ENCODE measurements at regions not wholly inside any gene's neighbourhood (a gene's known extent, or its start where the extent isn't known, plus 50 kb on each side); places are given as distances from the start of the nearest gene placed in this dataset.

DNA sequence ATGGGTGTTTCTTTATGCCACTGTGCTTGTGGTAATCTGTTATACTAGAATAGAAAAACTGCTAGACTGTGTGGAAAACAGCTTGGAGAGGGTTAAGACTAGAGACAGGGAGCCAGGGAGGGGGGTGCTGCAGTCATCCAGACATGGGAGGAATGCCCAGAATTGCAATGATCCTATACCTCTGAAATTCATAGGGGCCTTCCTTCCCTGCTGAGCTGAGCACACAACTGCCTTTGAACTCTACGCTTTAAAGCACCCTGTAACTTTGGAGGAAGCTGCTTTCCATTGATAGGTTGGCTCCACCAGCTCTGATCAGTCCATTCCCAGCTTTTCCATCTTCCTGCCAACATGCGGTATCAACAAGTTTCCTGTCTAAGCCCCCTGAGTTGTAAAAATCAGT, 155.9 kb upstream of the RASGEF1B start:
- intact Hi-C loops (cut with micrococcal nuclease) = no loop called here
- CTCF ChIA-PET = interaction anchor here (0.5 kb wide), 1 partner anchor 539 kb away, joined by 3 read pairs; no protein-coding TSS in a partner anchor
- POLR2A ChIA-PET = interaction anchor here (0.6 to 1.0 kb wide), 2 partner anchors 157 to 160 kb away, joined by 3 to 4 read pairs; no protein-coding TSS in a partner anchor
- H3K27me3 Mint-ChIP-seq (ENCODE audit: insufficient read depth, unreplicated experiment) = no peaks in the 10 kb centered on the region
- H3K36me3 Mint-ChIP-seq (ENCODE audit: insufficient read depth, unreplicated experiment) = no peaks in the 10 kb centered on the region
- TF ChIP-seq, protein P1, sequence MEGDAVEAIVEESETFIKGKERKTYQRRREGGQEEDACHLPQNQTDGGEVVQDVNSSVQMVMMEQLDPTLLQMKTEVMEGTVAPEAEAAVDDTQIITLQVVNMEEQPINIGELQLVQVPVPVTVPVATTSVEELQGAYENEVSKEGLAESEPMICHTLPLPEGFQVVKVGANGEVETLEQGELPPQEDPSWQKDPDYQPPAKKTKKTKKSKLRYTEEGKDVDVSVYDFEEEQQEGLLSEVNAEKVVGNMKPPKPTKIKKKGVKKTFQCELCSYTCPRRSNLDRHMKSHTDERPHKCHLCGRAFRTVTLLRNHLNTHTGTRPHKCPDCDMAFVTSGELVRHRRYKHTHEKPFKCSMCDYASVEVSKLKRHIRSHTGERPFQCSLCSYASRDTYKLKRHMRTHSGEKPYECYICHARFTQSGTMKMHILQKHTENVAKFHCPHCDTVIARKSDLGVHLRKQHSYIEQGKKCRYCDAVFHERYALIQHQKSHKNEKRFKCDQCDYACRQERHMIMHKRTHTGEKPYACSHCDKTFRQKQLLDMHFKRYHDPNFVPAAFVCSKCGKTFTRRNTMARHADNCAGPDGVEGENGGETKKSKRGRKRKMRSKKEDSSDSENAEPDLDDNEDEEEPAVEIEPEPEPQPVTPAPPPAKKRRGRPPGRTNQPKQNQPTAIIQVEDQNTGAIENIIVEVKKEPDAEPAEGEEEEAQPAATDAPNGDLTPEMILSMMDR (IDR thresholded peaks at IDR 0.05; ENCODE audit: unreplicated experiment) = no peak
- no peak for DNase-seq (ENCODE audit: unreplicated experiment)
- no peak overlapping the region for H3K4me3 Mint-ChIP-seq (ENCODE audit: unreplicated experiment)
- H3K9me3 Mint-ChIP-seq (ENCODE audit: unreplicated experiment) = no peaks in the 10 kb centered on the region
- BruUV-seq (replicated peaks) = no TSS peak
- H3K27ac Mint-ChIP-seq (ENCODE audit: low read depth, unreplicated experiment) = no peak overlapping the region
- peaks cover 15% of the 10 kb centered on the region for H3K4me1 Mint-ChIP-seq (ENCODE audit: insufficient read depth, unreplicated experiment)

GRCh38 chr4:81626851-81627250, 155.1 kb upstream of the RASGEF1B start:
- BruUV-seq (replicated peaks) = no TSS peak
- CTCF ChIA-PET = interaction anchor here (0.6 kb wide), 1 partner anchor 160 kb away, joined by 4 read pairs; no protein-coding TSS in a partner anchor
- no peak overlapping the region for H3K27ac Mint-ChIP-seq (ENCODE audit: low read depth, unreplicated experiment)
- TF ChIP-seq, protein P1 (IDR thresholded peaks at IDR 0.05; ENCODE audit: unreplicated experiment) = no peak
- H3K36me3 Mint-ChIP-seq (ENCODE audit: insufficient read depth, unreplicated experiment) = no peaks in the 10 kb centered on the region
- intact Hi-C loops (cut with micrococcal nuclease) = no loop called here
- H3K4me3 Mint-ChIP-seq (ENCODE audit: unreplicated experiment) = no peak overlapping the region
- DNase-seq (ENCODE audit: unreplicated experiment) = no peak
- H3K4me1 Mint-ChIP-seq (ENCODE audit: insufficient read depth, unreplicated experiment) = peaks cover 7% of the 10 kb centered on the region
- no peaks in the 10 kb centered on the region for H3K27me3 Mint-ChIP-seq (ENCODE audit: insufficient read depth, unreplicated experiment)
- H3K9me3 Mint-ChIP-seq (ENCODE audit: unreplicated experiment) = no peaks in the 10 kb centered on the region
- POLR2A ChIA-PET = interaction anchor here (0.6 kb wide), 1 partner anchor 160 kb away, joined by 3 read pairs; no protein-coding TSS in a partner anchor

DNA sequence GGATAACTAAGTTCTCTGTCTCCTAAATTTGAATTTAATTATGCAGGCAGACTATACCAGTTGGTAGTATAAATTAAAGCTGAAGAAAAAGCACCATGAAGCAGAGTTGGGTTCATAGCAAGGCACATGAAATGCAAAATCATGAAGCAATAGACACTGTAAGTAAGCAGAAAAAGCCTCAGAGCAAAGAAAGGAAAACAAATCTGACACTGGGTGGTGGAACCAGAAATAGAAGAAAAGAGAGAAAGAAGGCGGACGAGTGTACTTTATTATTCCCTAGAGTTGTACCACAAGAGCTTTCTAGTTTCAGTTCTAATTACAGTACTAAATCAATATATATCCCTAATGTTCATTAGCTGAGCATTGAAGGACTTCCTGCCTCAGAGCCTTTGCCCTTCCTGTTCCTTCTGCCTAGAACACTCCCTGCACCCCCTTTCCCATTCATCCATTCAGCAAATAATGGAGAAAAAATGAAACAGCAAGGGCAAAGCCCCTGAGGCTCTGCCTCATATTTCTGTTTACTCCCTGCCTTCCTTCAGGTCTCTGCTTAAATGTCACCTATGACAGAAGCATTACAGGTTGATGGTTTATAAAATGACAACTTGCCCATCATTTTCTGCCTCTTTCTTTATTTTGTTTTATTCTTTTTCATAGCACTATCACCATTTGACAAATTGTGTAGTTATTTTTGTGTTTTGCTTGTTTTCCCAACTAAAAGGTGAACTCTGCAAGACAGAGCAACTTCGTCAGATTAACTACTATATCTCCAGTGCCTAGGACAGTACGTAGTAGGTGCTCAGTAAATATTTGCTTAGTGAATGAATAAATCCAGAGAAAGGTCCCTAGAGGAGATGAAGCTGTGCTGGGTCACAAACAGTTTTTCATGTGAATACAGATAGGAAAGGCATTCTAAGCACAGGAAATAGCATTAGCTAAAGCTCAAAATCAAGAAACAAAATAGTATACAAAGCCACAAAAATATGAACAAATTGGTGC, 154.0 kb upstream of the RASGEF1B start:
- CTCF ChIA-PET = interaction anchor here (1.0 kb wide), 1 partner anchor 154 kb away, joined by 5 read pairs; the partner anchor contains the start of gene RASGEF1B
- no peaks in the 10 kb centered on the region for H3K36me3 Mint-ChIP-seq (ENCODE audit: insufficient read depth, unreplicated experiment)
- H3K4me1 Mint-ChIP-seq (ENCODE audit: insufficient read depth, unreplicated experiment) = no peaks in the 10 kb centered on the region
- POLR2A ChIA-PET = no interaction called here
- no peaks in the 10 kb centered on the region for H3K27me3 Mint-ChIP-seq (ENCODE audit: insufficient read depth, unreplicated experiment)
- no peak overlapping the region for H3K4me3 Mint-ChIP-seq (ENCODE audit: unreplicated experiment)
- DNase-seq (ENCODE audit: unreplicated experiment) = no peak
- H3K27ac Mint-ChIP-seq (ENCODE audit: low read depth, unreplicated experiment) = no peak overlapping the region
- H3K9me3 Mint-ChIP-seq (ENCODE audit: unreplicated experiment) = no peaks in the 10 kb centered on the region
- TF ChIP-seq, protein P1 (IDR thresholded peaks at IDR 0.05; ENCODE audit: unreplicated experiment) = no peak
- BruUV-seq (replicated peaks) = no TSS peak
- intact Hi-C loops (cut with micrococcal nuclease) = no loop called here

GRCh38 chr4:81623434-81623833, 151.7 kb upstream of the RASGEF1B start:
- no peak for DNase-seq (ENCODE audit: unreplicated experiment)
- peaks cover 11% of the 10 kb centered on the region for H3K4me1 Mint-ChIP-seq (ENCODE audit: insufficient read depth, unreplicated experiment)
- no peaks in the 10 kb centered on the region for H3K27me3 Mint-ChIP-seq (ENCODE audit: insufficient read depth, unreplicated experiment)
- no peaks in the 10 kb centered on the region for H3K36me3 Mint-ChIP-seq (ENCODE audit: insufficient read depth, unreplicated experiment)
- ChIA-PET CTCF (interaction anchor here (0.6 to 1.1 kb wide), 2 partner anchors 156 to 885 kb away, joined by 3 to 4 read pairs; no protein-coding TSS in a partner anchor), POLR2A (no interaction called here)
- no peaks in the 10 kb centered on the region for H3K9me3 Mint-ChIP-seq (ENCODE audit: unreplicated experiment)
- intact Hi-C loops (cut with micrococcal nuclease) = no loop called here
- no peak overlapping the region for H3K4me3 Mint-ChIP-seq (ENCODE audit: unreplicated experiment)
- TF ChIP-seq, protein P1 (IDR thresholded peaks at IDR 0.05; ENCODE audit: unreplicated experiment) = no peak
- no peak overlapping the region for H3K27ac Mint-ChIP-seq (ENCODE audit: low read depth, unreplicated experiment)
- BruUV-seq (replicated peaks) = no TSS peak
